NB4 (cell line): ENCODE measurements at regions not wholly inside any gene's neighbourhood (a gene's known extent, or its start where the extent isn't known, plus 50 kb on each side); places are given as distances from the start of the nearest gene placed in this dataset.

ENCODE experiments used
- DNase-seq: peaks from one replicate; pipeline ENCODE4 v3.0.0; 2010; ENCODE audit warnings: low read depth
- H3K4me3 ChIP-seq: one replicate; pipeline ENCODE4 v1.5.1; 2011; ENCODE audit warnings: mild to moderate bottlenecking, low read depth, low read length, moderate library complexity
- MAX ChIP-seq: IDR thresholded peaks from 2 replicates; pipeline ENCODE4 v1.6.1; 2011; ENCODE audit warnings: low read depth, low read length
- MYC ChIP-seq: IDR thresholded peaks from 2 replicates; pipeline ENCODE4 v1.6.1; 2011; ENCODE audit warnings: low read depth, low read length
- POLR2A ChIP-seq: IDR thresholded peaks from 2 replicates; pipeline ENCODE4 v1.6.1; 2011; ENCODE audit warnings: mild to moderate bottlenecking; ENCODE audit not compliant: insufficient read length; ENCODE audit errors: extremely low read depth
- TF ChIP-seq, protein P1 (sequence below): IDR thresholded peaks from one replicate; pipeline ENCODE4 v1.5.1; 2012; ENCODE audit warnings: low read depth, low read length

DNA sequence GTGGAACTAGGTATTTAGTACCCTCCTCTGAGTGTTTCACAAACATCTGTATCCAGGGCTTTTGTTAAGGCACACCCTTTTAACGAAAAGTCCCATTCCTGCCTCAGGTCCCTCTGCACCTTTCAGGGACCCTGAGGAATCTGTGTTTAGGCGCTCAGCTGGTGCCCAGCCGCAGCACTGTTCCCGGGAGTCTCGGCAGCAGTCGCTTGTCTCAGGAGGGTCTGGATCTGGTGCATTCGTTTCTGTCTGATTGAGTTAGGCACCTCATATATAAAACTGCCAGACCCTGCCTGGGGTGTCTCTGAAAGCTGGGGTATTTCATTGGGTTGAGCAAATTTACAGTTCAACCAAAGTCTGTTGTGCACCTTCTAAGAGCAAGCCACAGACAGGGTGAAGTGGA, 162.8 kb upstream of the TOPAZ1 start:
- no peak for TF ChIP-seq MAX
- DNase-seq = no peak
- no peak overlapping the region for H3K4me3 ChIP-seq

DNA sequence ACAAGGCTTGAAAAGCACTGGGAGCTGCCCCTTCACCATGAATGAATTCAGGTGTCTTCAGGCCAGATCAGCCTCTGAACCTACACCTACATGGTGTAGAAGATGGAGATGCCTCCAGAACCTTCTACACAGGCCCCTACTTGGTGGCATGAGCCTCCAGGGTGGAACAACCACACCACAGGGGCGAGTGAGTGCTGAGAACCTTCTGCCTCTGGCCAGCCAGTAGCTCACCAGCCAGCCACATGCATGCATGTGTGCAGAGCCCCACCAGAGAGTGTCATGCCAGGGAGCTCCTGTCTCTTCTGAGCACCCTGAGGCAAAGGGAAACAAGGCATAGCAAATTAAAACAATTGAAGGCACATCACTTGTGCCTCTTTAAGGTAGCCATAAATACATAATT, 161.8 kb upstream of the TOPAZ1 start:
- TF ChIP-seq, protein P1, sequence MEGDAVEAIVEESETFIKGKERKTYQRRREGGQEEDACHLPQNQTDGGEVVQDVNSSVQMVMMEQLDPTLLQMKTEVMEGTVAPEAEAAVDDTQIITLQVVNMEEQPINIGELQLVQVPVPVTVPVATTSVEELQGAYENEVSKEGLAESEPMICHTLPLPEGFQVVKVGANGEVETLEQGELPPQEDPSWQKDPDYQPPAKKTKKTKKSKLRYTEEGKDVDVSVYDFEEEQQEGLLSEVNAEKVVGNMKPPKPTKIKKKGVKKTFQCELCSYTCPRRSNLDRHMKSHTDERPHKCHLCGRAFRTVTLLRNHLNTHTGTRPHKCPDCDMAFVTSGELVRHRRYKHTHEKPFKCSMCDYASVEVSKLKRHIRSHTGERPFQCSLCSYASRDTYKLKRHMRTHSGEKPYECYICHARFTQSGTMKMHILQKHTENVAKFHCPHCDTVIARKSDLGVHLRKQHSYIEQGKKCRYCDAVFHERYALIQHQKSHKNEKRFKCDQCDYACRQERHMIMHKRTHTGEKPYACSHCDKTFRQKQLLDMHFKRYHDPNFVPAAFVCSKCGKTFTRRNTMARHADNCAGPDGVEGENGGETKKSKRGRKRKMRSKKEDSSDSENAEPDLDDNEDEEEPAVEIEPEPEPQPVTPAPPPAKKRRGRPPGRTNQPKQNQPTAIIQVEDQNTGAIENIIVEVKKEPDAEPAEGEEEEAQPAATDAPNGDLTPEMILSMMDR = no peak
- TF ChIP-seq MYC = no peak
- TF ChIP-seq POLR2A = no peak
- TF ChIP-seq MAX = no peak
- no peak for DNase-seq
- no peak overlapping the region for H3K4me3 ChIP-seq

DNA sequence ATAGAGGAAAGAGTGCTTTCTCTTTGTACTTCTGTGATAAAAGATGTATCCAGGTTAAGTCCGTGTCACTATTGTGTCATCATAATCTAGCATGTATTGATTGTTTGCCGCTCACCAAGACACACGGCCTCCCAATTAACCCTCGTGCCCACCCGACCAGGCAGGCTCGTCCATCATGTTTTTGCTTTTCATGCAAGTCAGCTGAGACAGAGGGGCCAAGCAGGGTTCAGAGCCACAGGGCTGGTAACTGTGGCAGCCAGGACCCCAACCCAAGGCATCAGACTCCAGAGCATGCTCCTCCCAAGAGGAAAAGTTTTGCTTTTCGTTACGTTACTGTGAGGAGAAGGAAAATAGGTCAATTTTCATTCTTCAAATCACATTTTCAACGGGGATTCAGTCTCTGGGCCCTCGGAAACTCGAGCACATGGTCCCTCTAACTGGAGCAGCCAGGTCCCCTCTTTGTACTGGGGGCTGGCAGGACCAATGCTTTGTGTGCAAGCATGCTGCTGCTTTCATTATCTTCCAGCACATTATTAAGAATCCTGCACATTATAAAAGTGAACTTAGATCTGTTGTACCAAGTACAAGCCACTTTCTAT, 161.1 kb upstream of the TOPAZ1 start:
- no peak for DNase-seq
- TF ChIP-seq MYC (no peak), MAX (no peak)
- TF ChIP-seq, protein P1 = no peak
- no peak overlapping the region for H3K4me3 ChIP-seq

- DNase-seq = no peak
- TF ChIP-seq, protein P1 = no peak
- TF ChIP-seq MYC = no peak
- no peak for TF ChIP-seq POLR2A
- no peak for TF ChIP-seq MAX
- no peak overlapping the region for H3K4me3 ChIP-seq
These were observed 151.7 kb upstream of the TOPAZ1 start for GRCh38 chr3:44090036-44090435.

- TF ChIP-seq, protein P1 = no peak
- no peak for TF ChIP-seq MYC
- no peak for TF ChIP-seq MAX
- TF ChIP-seq POLR2A = no peak
- H3K4me3 ChIP-seq = no peak overlapping the region
- DNase-seq = no peak
These were observed 149.2 kb upstream of the TOPAZ1 start for GRCh38 chr3:44092497-44092896.

GRCh38 chr3:44093531-44093930, 148.2 kb upstream of the TOPAZ1 start:
- H3K4me3 ChIP-seq = no peak overlapping the region
- TF ChIP-seq, protein P1 = no peak
- TF ChIP-seq MAX = no peak
- TF ChIP-seq MYC = no peak
- no peak for TF ChIP-seq POLR2A
- DNase-seq = no peak
